ENCODE measurements at regions not wholly inside any gene's neighbourhood (a gene's known extent, or its start where the extent isn't known, plus 50 kb on each side); places are given as distances from the start of the nearest gene placed in this dataset.

GRCh38 chr3:72353236-72354128 is 494.8 kb downstream of the SHQ1 start:
- POLR2A ChIA-PET, result no interaction called here

GRCh38 chr3:72352176-72352575 is 496.1 kb downstream of the SHQ1 start:
- BruUV-seq (replicated peaks), result no TSS peak
- peaks cover 4% of the 10 kb centered on the region for H3K4me1 ChIP-seq (ENCODE audit: control insufficient read depth, extremely low read depth, insufficient read depth, low read length)
- no peaks in the 10 kb centered on the region for H3K36me3 ChIP-seq (ENCODE audit: control insufficient read depth in 2 of 2, extremely low read depth in 1 of 2, insufficient read depth in 2 of 2, low read length in 2 of 2)
- dilution Hi-C loops (cut with MboI; ENCODE audit: extremely low pct_ligation_motif_present, low sequenced_read_pairs), result no loop called here
- no peaks in the 10 kb centered on the region for H3K9me3 ChIP-seq (replicated peaks; ENCODE audit: control insufficient read depth, insufficient read depth, low read length)
- no peak overlapping the region for H3K4me3 ChIP-seq (replicated peaks in 1 of 3; ENCODE audit: insufficient read depth in 1 of 3, low read depth in 1 of 3, low read length in 3 of 3)
- H3K27ac ChIP-seq (ENCODE audit: insufficient read depth, low read depth, low read length), result no peak overlapping the region
- H3K79me2 ChIP-seq (ENCODE audit: control insufficient read depth, insufficient read depth, low read length), result no peaks in the 10 kb centered on the region
- H3K4me2 ChIP-seq (ENCODE audit: insufficient read depth, low read length), result no peak overlapping the region
- H3K9ac ChIP-seq (replicated peaks; ENCODE audit: extremely low read depth, insufficient read depth, low read length), result no peak overlapping the region
- ChIA-PET CTCF (interaction anchor here (1.3 kb wide), 1 partner anchor 470 kb away, joined by 3 read pairs; no protein-coding TSS in a partner anchor), POLR2A (no interaction called here)
- H2AFZ ChIP-seq (ENCODE audit: low read depth, low read length), result no peak overlapping the region
- peaks cover 38 to 40% of the 10 kb centered on the region in 2 experiments for H3K27me3 ChIP-seq (ENCODE audit: control insufficient read depth in 2 of 2, insufficient read depth in 2 of 2, low read length in 2 of 2)
- no peaks in the 10 kb centered on the region for H4K20me1 ChIP-seq (replicated peaks; ENCODE audit: control insufficient read depth, extremely low read depth, insufficient read depth, low read length)
- no peak for FAIRE-seq
- no peak for TF ChIP-seq FOS (IDR thresholded peaks at IDR 0.05; ENCODE audit: borderline replicate concordance, insufficient read depth, low read length)
- no peak for TF ChIP-seq EZH2 (IDR thresholded peaks at IDR 0.05; ENCODE audit: borderline replicate concordance, low read depth, low read length, severe bottlenecking)
- TF ChIP-seq JUN (IDR thresholded peaks at IDR 0.05; ENCODE audit: borderline replicate concordance, insufficient read depth, insufficient read length, low read depth), result no peak
- no peak for TF ChIP-seq CTCF (IDR thresholded peaks at IDR 0.05; ENCODE audit: extremely low read depth in 1 of 2, insufficient read depth in 1 of 2, low read depth in 1 of 2, low read length in 2 of 2)
- no peak for TF ChIP-seq POLR2A (IDR thresholded peaks at IDR 0.05; ENCODE audit: low read depth, low read length)
- no peak for TF ChIP-seq MAX (IDR thresholded peaks at IDR 0.05; ENCODE audit: insufficient read depth, insufficient read length)
- no peak for TF ChIP-seq POLR2AphosphoS5 (IDR thresholded peaks at IDR 0.05; ENCODE audit: insufficient read depth, low read depth, low read length)
- no peak for TF ChIP-seq MYC (IDR thresholded peaks at IDR 0.05; ENCODE audit: low read depth, low read length)
- TF ChIP-seq GATA2 (IDR thresholded peaks at IDR 0.05; ENCODE audit: insufficient read depth, insufficient read length, low read depth, low read length), result no peak
- intact Hi-C loops (cut with micrococcal nuclease), result no loop called here
- H3K9me1 ChIP-seq (replicated peaks; ENCODE audit: control insufficient read depth, extremely low read depth, insufficient read depth, low read length), result no peaks in the 10 kb centered on the region
- no peak for DNase-seq (ENCODE audit: low read depth, low spot score)

More at GRCh38 chr3:72353236-72354128, 494.8 kb downstream of the SHQ1 start:
- no peaks in the 10 kb centered on the region for H3K9me3 ChIP-seq (replicated peaks; ENCODE audit: control insufficient read depth, insufficient read depth, low read length)
- no peaks in the 10 kb centered on the region for H4K20me1 ChIP-seq (replicated peaks; ENCODE audit: control insufficient read depth, extremely low read depth, insufficient read depth, low read length)
- H3K36me3 ChIP-seq (ENCODE audit: control insufficient read depth in 2 of 2, extremely low read depth in 1 of 2, insufficient read depth in 2 of 2, low read length in 2 of 2), result no peaks in the 10 kb centered on the region
- H3K9ac ChIP-seq (replicated peaks; ENCODE audit: extremely low read depth, insufficient read depth, low read length), result no peak overlapping the region
- no peak overlapping the region for H3K27ac ChIP-seq (ENCODE audit: insufficient read depth, low read depth, low read length)
- H3K27me3 ChIP-seq (ENCODE audit: control insufficient read depth in 2 of 2, insufficient read depth in 2 of 2, low read length in 2 of 2), result peaks cover 37 to 40% of the 10 kb centered on the region in 2 experiments
- H2AFZ ChIP-seq (ENCODE audit: low read depth, low read length), result no peak overlapping the region
- TF ChIP-seq MYC (IDR thresholded peaks at IDR 0.05; ENCODE audit: low read depth, low read length) (no peak), POLR2AphosphoS5 (IDR thresholded peaks at IDR 0.05; ENCODE audit: insufficient read depth, low read depth, low read length) (no peak)
- H3K9me1 ChIP-seq (replicated peaks; ENCODE audit: control insufficient read depth, extremely low read depth, insufficient read depth, low read length), result no peaks in the 10 kb centered on the region
- FAIRE-seq (no peak), DNase-seq (ENCODE audit: low read depth, low spot score) (no peak)
- no peak overlapping the region for H3K4me2 ChIP-seq (ENCODE audit: insufficient read depth, low read length)
- dilution Hi-C loops (cut with MboI; ENCODE audit: extremely low pct_ligation_motif_present, low sequenced_read_pairs) (no loop called here), intact Hi-C loops (cut with micrococcal nuclease) (no loop called here)
- CTCF ChIA-PET, result interaction anchor here (1.3 kb wide), 1 partner anchor 469 kb away, joined by 3 read pairs; no protein-coding TSS in a partner anchor
- no peaks in the 10 kb centered on the region for H3K4me1 ChIP-seq (ENCODE audit: control insufficient read depth, extremely low read depth, insufficient read depth, low read length)
- H3K79me2 ChIP-seq (ENCODE audit: control insufficient read depth, insufficient read depth, low read length), result no peaks in the 10 kb centered on the region
- H3K4me3 ChIP-seq (replicated peaks in 1 of 3; ENCODE audit: insufficient read depth in 1 of 3, low read depth in 1 of 3, low read length in 3 of 3), result no peak overlapping the region
- no TSS peak for BruUV-seq (replicated peaks)

Measured in endothelial cell of umbilical vein (primary cell).